GM23338 (cell line): ENCODE measurements at regions not wholly inside any gene's neighbourhood (a gene's known extent, or its start where the extent isn't known, plus 50 kb on each side); places are given as distances from the start of the nearest gene placed in this dataset.

ENCODE experiments used
- ATAC-seq: fragments of 200-7000 bp; cut with Tn5 transposase; 3 replicates; pipeline ENCODE4 v1.9.1; 2020
- DNase-seq: peaks from one replicate; pipeline ENCODE4 v3.0.0-alpha.2; 2015; ENCODE audit warnings: low spot score
- H2AFZ ChIP-seq: fragments of 200-600 bp; sonication (generic); 2 replicates; pipeline ENCODE4 v1.8.0; 2016; ENCODE audit warnings: antibody characterized with exemption, mild to moderate bottlenecking, moderate library complexity
- H3F3A ChIP-seq: fragments of 200-600 bp; sonication (generic); replicated peaks from 2 replicates; pipeline ENCODE4 v1.8.0; 2017; ENCODE audit warnings: antibody characterized with exemption, mixed run types, low read depth
- H3K27ac ChIP-seq: fragments of 200-600 bp; sonication (generic); 2 replicates; pipeline ENCODE4 v1.6.1; 2016; ENCODE audit warnings: low read depth
- H3K27me3 ChIP-seq: fragments of 200-600 bp; sonication (generic); 2 replicates; pipeline ENCODE4 v1.8.0; 2016; ENCODE audit warnings: mild to moderate bottlenecking, mixed run types, moderate library complexity; ENCODE audit not compliant: insufficient read depth
- H3K36me3 ChIP-seq: fragments of 200-600 bp; sonication (generic); 2 replicates; pipeline ENCODE4 v1.8.0; 2016; ENCODE audit warnings: mild to moderate bottlenecking; ENCODE audit not compliant: insufficient read depth
- H3K4me1 ChIP-seq: fragments of 200-600 bp; sonication (generic); 2 replicates; pipeline ENCODE4 v1.8.0; 2016; ENCODE audit warnings: mild to moderate bottlenecking, moderate library complexity; ENCODE audit not compliant: insufficient read depth
- H3K4me2 ChIP-seq: fragments of 200-600 bp; sonication (generic); 2 replicates; pipeline ENCODE4 v1.7.1; 2017; ENCODE audit warnings: mixed run types
- H3K4me3 ChIP-seq: fragments of 200-600 bp; sonication (generic); 2 replicates; pipeline ENCODE4 v1.6.1; 2016; ENCODE audit warnings: mixed run types
- H3K79me2 ChIP-seq: fragments of 200-600 bp; sonication (generic); replicated peaks from 2 replicates; pipeline ENCODE4 v1.8.0; 2017; ENCODE audit warnings: mild to moderate bottlenecking; ENCODE audit not compliant: insufficient read depth
- H3K9me2 ChIP-seq: fragments of 200-600 bp; sonication (generic); 2 replicates; pipeline ENCODE4 v1.8.0; 2017; ENCODE audit not compliant: insufficient read depth
- H4K20me1 ChIP-seq: fragments of 200-600 bp; sonication (generic); replicated peaks from 2 replicates; pipeline ENCODE4 v1.8.0; 2017; ENCODE audit warnings: mild to moderate bottlenecking; ENCODE audit not compliant: insufficient read depth
- H3K27ac Mint-ChIP-seq: 2 replicates; pipeline ENCODE4 v1.8.0; 2020; ENCODE audit warnings: inconsistent platforms, mild to moderate bottlenecking, moderate library complexity, mixed read lengths
- H3K27me3 Mint-ChIP-seq: 3 replicates; pipeline ENCODE4 v1.8.0; 2022; ENCODE audit warnings: low read depth, mild to moderate bottlenecking, moderate library complexity, mixed read lengths, inconsistent platforms; ENCODE audit not compliant: insufficient read depth, poor library complexity
- H3K36me3 Mint-ChIP-seq: 3 replicates; pipeline ENCODE4 v1.8.0; 2021; ENCODE audit warnings: low read depth, mild to moderate bottlenecking, inconsistent platforms, moderate library complexity, mixed read lengths
- H3K4me1 Mint-ChIP-seq: 3 replicates; pipeline ENCODE4 v1.8.0; 2020; ENCODE audit warnings: mild to moderate bottlenecking, inconsistent platforms, mixed read lengths
- H3K4me3 Mint-ChIP-seq: 3 replicates; pipeline ENCODE4 v1.8.0; 2021; ENCODE audit warnings: moderate library complexity, mild to moderate bottlenecking, inconsistent platforms, mixed read lengths
- H3K9me3 Mint-ChIP-seq: 3 replicates; pipeline ENCODE4 v1.8.0; 2020; ENCODE audit warnings: moderate library complexity, mild to moderate bottlenecking, inconsistent platforms, mixed read lengths
- CTCF ChIP-seq, 2 experiments: fragments of 200-600 bp in 1 of 2; sonication (generic) in 1 of 2; conservative IDR thresholded peaks; 2 replicates each; pipeline versions ENCODE4 v1.5.1 to v1.6.1; 2016 to 2017; ENCODE audit warnings: antibody characterized with exemption in 2 of 2, low read depth in 2 of 2, mild to moderate bottlenecking in 2 of 2, moderate library complexity in 1 of 2
- ETS1 ChIP-seq: IDR thresholded peaks from 2 replicates; pipeline ENCODE4 v1.6.1; 2016; ENCODE audit warnings: antibody characterized with exemption
- JUNB ChIP-seq: IDR thresholded peaks from one replicate; pipeline ENCODE4 v1.6.1; 2016; ENCODE audit warnings: antibody characterized with exemption; ENCODE audit not compliant: unreplicated experiment
- NANOG ChIP-seq: IDR thresholded peaks from 2 replicates; pipeline ENCODE4 v1.6.1; 2016; ENCODE audit warnings: antibody characterized with exemption, borderline replicate concordance
- POLR2AphosphoS5 ChIP-seq: IDR thresholded peaks from 2 replicates; pipeline ENCODE4 v1.6.1; 2016; ENCODE audit warnings: antibody characterized with exemption, low read depth
- REST ChIP-seq: IDR thresholded peaks from one replicate; pipeline ENCODE4 v1.6.1; 2018; ENCODE audit warnings: antibody characterized with exemption; ENCODE audit not compliant: unreplicated experiment
- STAT1 ChIP-seq: IDR thresholded peaks from one replicate; pipeline ENCODE4 v1.6.1; 2016; ENCODE audit warnings: antibody characterized with exemption; ENCODE audit not compliant: unreplicated experiment
- ZNF462 ChIP-seq: fragments of 250-450 bp; sonication (Bioruptor Pico); IDR thresholded peaks from 2 replicates; pipeline ENCODE4 v1.5.0; 2020; ENCODE audit warnings: mild to moderate bottlenecking, moderate library complexity

GRCh38 chr12:24649209-24649608 lies 299.7 kb downstream of the BCAT1 start:
- DNase-seq (no peak), ATAC-seq (no peak)
- no peaks in the 10 kb centered on the region for H3K27me3 Mint-ChIP-seq
- no peak overlapping the region for H3K27ac Mint-ChIP-seq
- Histone ChIP-seq H3F3A (no peaks in the 10 kb centered on the region), H3K4me1 (no peaks in the 10 kb centered on the region), H4K20me1 (no peaks in the 10 kb centered on the region), H3K4me3 (no peak overlapping the region), H3K9me2 (no peaks in the 10 kb centered on the region), H3K36me3 (no peaks in the 10 kb centered on the region), H3K27me3 (no peaks in the 10 kb centered on the region), H3K79me2 (no peaks in the 10 kb centered on the region), H3K27ac (no peak overlapping the region), H3K4me2 (no peak overlapping the region), H2AFZ (no peak overlapping the region)
- H3K9me3 Mint-ChIP-seq, result no peaks in the 10 kb centered on the region
- no peak overlapping the region for H3K4me3 Mint-ChIP-seq
- H3K36me3 Mint-ChIP-seq, result no peaks in the 10 kb centered on the region
- H3K4me1 Mint-ChIP-seq, result no peaks in the 10 kb centered on the region
- TF ChIP-seq POLR2AphosphoS5 (no peak), JUNB (no peak), ETS1 (no peak), ZNF462 (CRISPR knock-in tag) (no peak), REST (no peak), CTCF (conservative IDR thresholded peaks at IDR 0.05; ENCODE audit: low read depth in 2 of 2) (no peak), NANOG (no peak), STAT1 (no peak)
